ENCODE measurements at regions not wholly inside any gene's neighbourhood (a gene's known extent, or its start where the extent isn't known, plus 50 kb on each side); places are given as distances from the start of the nearest gene placed in this dataset.

- TF ChIP-seq CBX3 (IDR thresholded peaks at IDR 0.05; ENCODE audit: low read depth) (no peak), EZH2 (IDR thresholded peaks at IDR 0.05) (no peak), FOSL1 (IDR thresholded peaks at IDR 0.05; ENCODE audit: low read depth) (no peak), JUND (IDR thresholded peaks at IDR 0.05) (no peak), SIN3A (IDR thresholded peaks at IDR 0.05; ENCODE audit: low read depth) (no peak)
Observed at GRCh38 chr4:180717451-180718033, 1525.7 kb upstream of the TENM3 start (continued).

GRCh38 chr4:180721356-180721755 is 1521.8 kb upstream of the TENM3 start:
- Histone ChIP-seq H3K4me2 (ENCODE audit: low read length) (no peak overlapping the region), H3K79me2 (ENCODE audit: insufficient read depth, low read length) (no peaks in the 10 kb centered on the region), H3K27ac (ENCODE audit: low read depth, low read length) (no peak overlapping the region), H3K36me3 (ENCODE audit: control insufficient read depth in 1 of 2, insufficient read depth in 2 of 2, low read length in 2 of 2) (no peaks in the 10 kb centered on the region), H3K9me3 (ENCODE audit: control insufficient read depth in 1 of 2, insufficient read depth in 1 of 2, low read depth in 1 of 2, low read length in 2 of 2) (no peaks in the 10 kb centered on the region), H3K9me2 (ENCODE audit: insufficient read depth) (no peaks in the 10 kb centered on the region), H2AFZ (ENCODE audit: low read depth, low read length, poor library complexity, severe bottlenecking) (no peak overlapping the region), H3K27me3 (ENCODE audit: insufficient read depth, low read length) (no peaks in the 10 kb centered on the region), H3K4me3 (replicated peaks in 1 of 2; ENCODE audit: low read depth in 1 of 2, low read length in 2 of 2) (no peak overlapping the region), H4K20me1 (ENCODE audit: insufficient read depth) (no peaks in the 10 kb centered on the region), H3K4me1 (ENCODE audit: control insufficient read depth in 1 of 2, insufficient read depth in 2 of 2, low read length in 2 of 2) (no peaks in the 10 kb centered on the region), H3K9ac (ENCODE audit: low read length) (no peak overlapping the region)
- no TSS peak for BruUV-seq (replicated peaks)
- DNase-seq (ENCODE audit: low read depth, low spot score) (no peak), ATAC-seq (no peak)
- TF ChIP-seq ZNF274 (IDR thresholded peaks at IDR 0.05; ENCODE audit: low read depth, low read length) (no peak), EGR1 (IDR thresholded peaks at IDR 0.05; ENCODE audit: low read depth) (no peak), ATF3 (IDR thresholded peaks at IDR 0.05) (no peak), TCF7L2 (IDR thresholded peaks at IDR 0.05; ENCODE audit: borderline replicate concordance, extremely low read depth, insufficient read depth, insufficient read length) (no peak), ZBTB33 (IDR thresholded peaks at IDR 0.05; ENCODE audit: extremely low read depth, insufficient replicate concordance, low read length) (no peak), MAX (IDR thresholded peaks at IDR 0.05) (no peak)
- CTCF ChIA-PET = no interaction called here
- POLR2A ChIA-PET = no interaction called here
- intact Hi-C loops (cut with micrococcal nuclease) = no loop called here
- RAD21 ChIA-PET (ENCODE audit: low non-redundant PET in 1 of 2, low total read pairs in 2 of 2, uncharacterized antibody in 2 of 2, unreplicated experiment in 2 of 2) = no interaction called here

Measured in HCT116 (cell line).